BE2C (cell line): ENCODE measurements at regions not wholly inside any gene's neighbourhood (a gene's known extent, or its start where the extent isn't known, plus 50 kb on each side); places are given as distances from the start of the nearest gene placed in this dataset.

Source experiments
- DNase-seq: peaks from one replicate; pipeline ENCODE4 v3.0.0-alpha.2; 2020
- H3K27me3 ChIP-seq: fragments of 250-450 bp; sonication (Bioruptor Pico); 2 replicates; pipeline ENCODE4 v1.5.1; 2020; ENCODE audit warnings: mild to moderate bottlenecking
- H3K36me3 ChIP-seq: fragments of 250-450 bp; sonication (Bioruptor Pico); 2 replicates; pipeline ENCODE4 v1.5.1; 2020; ENCODE audit warnings: mild to moderate bottlenecking
- H3K4me1 ChIP-seq: fragments of 250-450 bp; sonication (Bioruptor Pico); 2 replicates; pipeline ENCODE4 v1.5.1; 2020
- H3K4me3 ChIP-seq: 2 replicates; pipeline ENCODE4 v1.5.1; 2011; ENCODE audit warnings: low read depth, low read length
- H3K9me3 ChIP-seq: fragments of 250-450 bp; sonication (Bioruptor Pico); 2 replicates; pipeline ENCODE4 v1.5.1; 2020
- CTCF ChIP-seq: IDR thresholded peaks from 2 replicates; pipeline ENCODE4 v1.5.1; 2012; ENCODE audit warnings: mild to moderate bottlenecking, low read depth, low read length

- DNase-seq, result no peak
- H3K4me3 ChIP-seq, result no peak overlapping the region
- H3K4me1 ChIP-seq, result no peaks in the 10 kb centered on the region
- H3K9me3 ChIP-seq, result no peaks in the 10 kb centered on the region
- no peaks in the 10 kb centered on the region for H3K36me3 ChIP-seq
- H3K27me3 ChIP-seq, result no peaks in the 10 kb centered on the region
- no peak for TF ChIP-seq CTCF
Observed at GRCh38 chr18:38923540-38923939, 1357.9 kb upstream of the CELF4 start.

GRCh38 chr18:38923126-38923525 is 1357.5 kb upstream of the CELF4 start:
- Histone ChIP-seq H3K4me3 (no peak overlapping the region), H3K36me3 (no peaks in the 10 kb centered on the region), H3K27me3 (no peaks in the 10 kb centered on the region), H3K9me3 (no peaks in the 10 kb centered on the region), H3K4me1 (no peaks in the 10 kb centered on the region)
- no peak for TF ChIP-seq CTCF
- no peak for DNase-seq

- no peak overlapping the region for H3K4me3 ChIP-seq
- DNase-seq, result no peak
Observed at GRCh38 chr18:38909972-38910371, 1344.4 kb upstream of the CELF4 start.

GRCh38 chr18:38902796-38903195 is 1337.2 kb upstream of the CELF4 start:
- Histone ChIP-seq H3K4me1 (no peaks in the 10 kb centered on the region), H3K9me3 (no peaks in the 10 kb centered on the region), H3K4me3 (no peak overlapping the region), H3K27me3 (no peaks in the 10 kb centered on the region), H3K36me3 (no peaks in the 10 kb centered on the region)
- TF ChIP-seq CTCF, result no peak
- DNase-seq, result no peak

More at GRCh38 chr18:38909972-38910371, 1344.4 kb upstream of the CELF4 start:
- H3K36me3 ChIP-seq, result no peaks in the 10 kb centered on the region
- H3K9me3 ChIP-seq, result no peaks in the 10 kb centered on the region
- no peaks in the 10 kb centered on the region for H3K27me3 ChIP-seq
- no peak for TF ChIP-seq CTCF
- H3K4me1 ChIP-seq, result no peaks in the 10 kb centered on the region

- Histone ChIP-seq H3K36me3 (no peaks in the 10 kb centered on the region), H3K4me3 (no peak overlapping the region), H3K9me3 (no peaks in the 10 kb centered on the region), H3K27me3 (no peaks in the 10 kb centered on the region), H3K4me1 (no peaks in the 10 kb centered on the region)
- TF ChIP-seq CTCF, result no peak
- DNase-seq, result no peak
Observed at GRCh38 chr18:38900445-38900844, 1334.8 kb upstream of the CELF4 start.

- no peaks in the 10 kb centered on the region for H3K9me3 ChIP-seq
- TF ChIP-seq CTCF, result no peak
- no peak for DNase-seq
- H3K4me1 ChIP-seq, result no peaks in the 10 kb centered on the region
- no peak overlapping the region for H3K4me3 ChIP-seq
- no peaks in the 10 kb centered on the region for H3K36me3 ChIP-seq
- no peaks in the 10 kb centered on the region for H3K27me3 ChIP-seq
Observed at GRCh38 chr18:38900031-38900430, 1334.4 kb upstream of the CELF4 start.
